Keratinocyte (primary cell): ENCODE measurements at regions not wholly inside any gene's neighbourhood (a gene's known extent, or its start where the extent isn't known, plus 50 kb on each side); places are given as distances from the start of the nearest gene placed in this dataset.

Experiments used
- DNase-seq: peaks from one replicate; pipeline ENCODE4 v3.0.0-alpha.2; 2011; ENCODE audit warnings: low read depth, missing footprints, low spot score
- FAIRE-seq: peaks from 2 replicates; lab custom pipeline; 2011; peaks lifted over from hg19 to GRCh38; lab: Jason Lieb, UNC
- H2AFZ ChIP-seq: 2 replicates; pipeline ENCODE4 v1.6.0; 2012; ENCODE audit warnings: low read length, control low read depth, inconsistent platforms; ENCODE audit not compliant: control insufficient read depth
- H3K27ac ChIP-seq: 2 replicates; pipeline ENCODE4 v1.5.1; 2011; ENCODE audit warnings: low read length; ENCODE audit not compliant: control insufficient read depth, insufficient read depth
- H3K27me3 ChIP-seq: 3 replicates; pipeline ENCODE4 v1.6.0; 2011; ENCODE audit warnings: low read length; ENCODE audit not compliant: control insufficient read depth, insufficient read depth; ENCODE audit errors: extremely low read depth
- H3K36me3 ChIP-seq, 2 experiments: 2 replicates in 1 of 2; 3 replicates in 1 of 2; pipeline ENCODE4 v1.5.1; 2011; ENCODE audit warnings: low read length in 2 of 2, mild to moderate bottlenecking in 1 of 2; ENCODE audit not compliant: control insufficient read depth in 2 of 2, insufficient read depth in 2 of 2; ENCODE audit errors: extremely low read depth in 1 of 2
- H3K4me1 ChIP-seq: 3 replicates; pipeline ENCODE4 v1.5.1; 2011; ENCODE audit warnings: low read length; ENCODE audit not compliant: control insufficient read depth, insufficient read depth; ENCODE audit errors: extremely low read depth
- H3K4me2 ChIP-seq: 3 replicates; pipeline ENCODE4 v1.6.0; 2011; ENCODE audit warnings: low read depth, low read length; ENCODE audit not compliant: control insufficient read depth, insufficient read depth; ENCODE audit errors: extremely low read depth
- H3K4me3 ChIP-seq, 3 experiments: fragments of 200-600 bp in 1 of 3; sonication (generic) in 1 of 3; 2 replicates in 2 of 3; 3 replicates in 1 of 3; pipeline ENCODE4 v1.5.1; 2011 to 2016; ENCODE audit warnings: low read length in 3 of 3, mild to moderate bottlenecking in 3 of 3, control low read depth in 2 of 3, inconsistent platforms in 1 of 3, low read depth in 1 of 3, mixed read lengths in 1 of 3, mixed run types in 1 of 3, moderate library complexity in 1 of 3; ENCODE audit not compliant: control insufficient read depth in 2 of 3, insufficient read depth in 2 of 3; ENCODE audit errors: extremely low read depth in 1 of 3
- H3K79me2 ChIP-seq: 2 replicates; pipeline ENCODE4 v1.6.0; 2012; ENCODE audit warnings: low read length; ENCODE audit not compliant: control insufficient read depth, insufficient read depth
- H3K9ac ChIP-seq: 3 replicates; pipeline ENCODE4 v1.6.0; 2011; ENCODE audit warnings: low read length; ENCODE audit not compliant: control insufficient read depth, insufficient read depth; ENCODE audit errors: extremely low read depth
- H3K9me1 ChIP-seq: 3 replicates; pipeline ENCODE4 v1.6.0; 2011; ENCODE audit warnings: low read length; ENCODE audit not compliant: control insufficient read depth, insufficient read depth; ENCODE audit errors: extremely low read depth
- H3K9me3 ChIP-seq: 2 replicates; pipeline ENCODE4 v1.5.1; 2012; ENCODE audit warnings: low read depth, low read length; ENCODE audit not compliant: control insufficient read depth
- H4K20me1 ChIP-seq: 3 replicates; pipeline ENCODE4 v1.6.0; 2011; ENCODE audit warnings: low read length; ENCODE audit not compliant: control insufficient read depth, insufficient read depth; ENCODE audit errors: extremely low read depth
- CTCF ChIP-seq, 3 experiments: IDR thresholded peaks in 1 of 3; conservative IDR thresholded peaks in 1 of 3; optimal IDR thresholded peaks in 1 of 3; 2 replicates in 2 of 3; 3 replicates in 1 of 3; pipeline versions ENCODE3 to v1.5.1; 2011; ENCODE audit warnings: low read length in 3 of 3, mild to moderate bottlenecking in 3 of 3, moderate library complexity in 2 of 3, control low read depth in 1 of 3, inconsistent platforms in 1 of 3; ENCODE audit not compliant: insufficient read depth in 2 of 3; ENCODE audit errors: extremely low read depth in 1 of 3
- EZH2 ChIP-seq: IDR thresholded peaks from one replicate; pipeline ENCODE4 v1.6.1; 2012; ENCODE audit warnings: inconsistent platforms, mild to moderate bottlenecking, low read length, moderate library complexity
- dilution Hi-C: fragments of 300-500 bp; cut with MboI; formaldehyde crosslinking; loops from one replicate; pipeline ENCODE4 v1.7.0; 2020; ENCODE audit warnings: low sequenced_read_pairs; ENCODE audit not compliant: extremely low pct_ligation_motif_present

DNA sequence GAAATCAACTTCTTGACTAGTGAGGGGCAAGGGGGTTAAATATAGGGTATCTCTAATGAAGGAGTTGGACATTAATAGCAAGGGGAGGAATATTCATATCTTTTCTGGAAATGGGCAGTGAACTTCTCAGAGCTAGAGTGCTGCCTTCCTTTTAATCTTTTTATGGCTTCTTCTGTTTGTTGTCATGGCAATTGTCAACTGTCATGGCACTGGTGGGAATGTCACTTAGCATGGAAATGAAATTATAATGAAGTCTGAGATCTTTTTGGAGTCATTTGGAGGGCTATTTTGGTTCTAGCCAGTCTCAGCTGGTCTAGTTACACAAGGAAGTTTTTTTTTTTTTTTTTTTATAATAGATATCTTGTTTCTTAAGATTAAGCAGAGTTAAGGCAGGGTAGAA lies 250.2 kb downstream of the AASDHPPT start:
- H3K27ac ChIP-seq = no peak overlapping the region
- no peaks in the 10 kb centered on the region for H3K9me3 ChIP-seq
- dilution Hi-C loops = no loop called here
- no peak overlapping the region for H3K4me2 ChIP-seq
- no peaks in the 10 kb centered on the region for H3K9me1 ChIP-seq
- H3K9ac ChIP-seq = no peak overlapping the region
- H3K4me3 ChIP-seq = no peak overlapping the region
- H3K27me3 ChIP-seq = no peaks in the 10 kb centered on the region
- TF ChIP-seq EZH2 (no peak), CTCF (optimal IDR thresholded peaks at IDR 0.05 in 1 of 3, IDR thresholded peaks at IDR 0.05 in 1 of 3, conservative IDR thresholded peaks at IDR 0.05 in 1 of 3; ENCODE audit: extremely low read depth in 1 of 3, insufficient read depth in 2 of 3, low read length in 3 of 3) (no peak)
- DNase-seq = no peak
- no peaks in the 10 kb centered on the region for H4K20me1 ChIP-seq
- no peaks in the 10 kb centered on the region for H3K79me2 ChIP-seq
- FAIRE-seq = no peak
- H3K36me3 ChIP-seq = no peaks in the 10 kb centered on the region
- H2AFZ ChIP-seq = no peak overlapping the region
- peaks cover 3% of the 10 kb centered on the region for H3K4me1 ChIP-seq

DNA sequence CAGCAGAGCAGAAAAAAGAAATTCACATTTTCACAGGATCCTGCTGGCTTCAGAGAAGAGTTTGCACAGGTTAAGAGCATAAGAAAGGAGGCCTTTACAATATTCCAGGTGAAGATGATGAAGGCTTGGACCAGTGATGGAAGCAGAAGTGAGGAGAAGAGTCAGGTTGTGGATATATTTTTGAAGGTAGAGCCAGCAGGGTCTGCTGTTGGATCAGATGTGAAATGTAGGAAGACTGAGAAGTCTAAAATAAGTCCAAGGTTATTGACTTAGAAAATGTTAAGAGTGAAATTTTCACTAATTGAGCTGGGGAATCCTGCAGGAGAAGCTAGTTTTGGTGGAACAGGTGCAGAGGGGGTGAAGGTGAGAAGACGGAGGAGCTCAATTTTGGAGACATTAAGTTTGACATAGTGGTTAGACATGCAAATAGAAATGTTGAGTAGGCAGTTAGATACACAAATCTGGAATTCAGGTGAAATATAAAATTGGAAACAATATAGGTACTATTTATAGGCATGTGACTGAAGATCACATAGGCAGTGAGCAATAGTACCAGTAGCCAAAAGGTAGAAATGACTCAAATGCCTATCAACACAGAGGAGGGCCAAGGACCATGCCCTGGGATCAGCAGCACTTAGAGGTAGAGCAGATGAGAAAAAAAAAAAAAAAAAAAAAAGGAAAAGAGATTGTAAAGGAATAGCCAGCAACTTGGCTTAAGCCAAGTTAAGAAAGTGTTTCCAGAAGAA lies 252.0 kb downstream of the AASDHPPT start:
- Histone ChIP-seq H3K27me3 (no peaks in the 10 kb centered on the region), H3K4me1 (peaks cover 3% of the 10 kb centered on the region), H3K9ac (no peak overlapping the region), H3K4me2 (no peak overlapping the region), H3K4me3 (no peak overlapping the region), H3K79me2 (no peaks in the 10 kb centered on the region), H4K20me1 (no peaks in the 10 kb centered on the region), H3K9me3 (no peaks in the 10 kb centered on the region), H2AFZ (no peak overlapping the region), H3K27ac (no peak overlapping the region), H3K9me1 (no peaks in the 10 kb centered on the region), H3K36me3 (no peaks in the 10 kb centered on the region)
- no peak for FAIRE-seq
- dilution Hi-C loops = no loop called here
- no peak for DNase-seq
- no peak for TF ChIP-seq EZH2
- TF ChIP-seq CTCF (optimal IDR thresholded peaks at IDR 0.05 in 1 of 3, IDR thresholded peaks at IDR 0.05 in 1 of 3, conservative IDR thresholded peaks at IDR 0.05 in 1 of 3; ENCODE audit: extremely low read depth in 1 of 3, insufficient read depth in 2 of 3, low read length in 3 of 3) = no peak
